GM23248 (cell line): ENCODE measurements at regions not wholly inside any gene's neighbourhood (a gene's known extent, or its start where the extent isn't known, plus 50 kb on each side); places are given as distances from the start of the nearest gene placed in this dataset.

ENCODE experiments used
- DNase-seq: peaks from one replicate; pipeline ENCODE4 v3.0.0-alpha.2; 2015
- H2AFZ ChIP-seq: fragments of 200-600 bp; sonication (generic); 2 replicates; pipeline ENCODE4 v1.6.1; 2016; ENCODE audit warnings: antibody characterized with exemption
- H3F3A ChIP-seq: fragments of 200-600 bp; sonication (generic); 2 replicates; pipeline ENCODE4 v1.6.1; 2016; ENCODE audit warnings: mild to moderate bottlenecking, antibody characterized with exemption, mixed run types; ENCODE audit not compliant: insufficient read depth
- H3K27ac ChIP-seq: fragments of 200-600 bp; sonication (generic); 2 replicates; pipeline ENCODE4 v1.5.1; 2016; ENCODE audit warnings: mild to moderate bottlenecking
- H3K27me3 ChIP-seq: fragments of 200-600 bp; sonication (generic); replicated peaks from 2 replicates; pipeline ENCODE4 v1.6.1; 2016; ENCODE audit warnings: mild to moderate bottlenecking; ENCODE audit not compliant: insufficient read depth
- H3K36me3 ChIP-seq: fragments of 200-600 bp; sonication (generic); 2 replicates; pipeline ENCODE4 v1.6.1; 2016; ENCODE audit warnings: low read depth, mild to moderate bottlenecking
- H3K4me1 ChIP-seq: fragments of 200-600 bp; sonication (generic); 2 replicates; pipeline ENCODE4 v1.6.1; 2016; ENCODE audit warnings: mild to moderate bottlenecking; ENCODE audit not compliant: insufficient read depth
- H3K4me2 ChIP-seq: fragments of 200-600 bp; sonication (generic); one replicate; pipeline ENCODE4 v1.6.1; 2016; ENCODE audit warnings: mild to moderate bottlenecking; ENCODE audit not compliant: unreplicated experiment
- H3K4me3 ChIP-seq: fragments of 200-600 bp; sonication (generic); 2 replicates; pipeline ENCODE4 v1.5.1; 2016; ENCODE audit warnings: mild to moderate bottlenecking
- H3K79me2 ChIP-seq: fragments of 200-600 bp; sonication (generic); 2 replicates; pipeline ENCODE4 v1.6.1; 2016; ENCODE audit warnings: mild to moderate bottlenecking; ENCODE audit not compliant: insufficient read depth
- H3K9ac ChIP-seq: fragments of 200-600 bp; sonication (generic); 2 replicates; pipeline ENCODE4 v1.6.1; 2016; ENCODE audit warnings: mild to moderate bottlenecking
- H3K9me2 ChIP-seq: fragments of 200-600 bp; sonication (generic); 2 replicates; pipeline ENCODE4 v1.6.1; 2016; ENCODE audit warnings: mixed run types, mild to moderate bottlenecking, moderate library complexity; ENCODE audit not compliant: insufficient read depth
- H3K9me3 ChIP-seq: fragments of 200-600 bp; sonication (generic); one replicate; pipeline ENCODE4 v1.6.1; 2017; ENCODE audit warnings: low read depth
- H4K20me1 ChIP-seq: fragments of 200-600 bp; sonication (generic); 2 replicates; pipeline ENCODE4 v1.6.0; 2016; ENCODE audit not compliant: insufficient read depth
- EZH2 ChIP-seq: fragments of 200-600 bp; sonication (generic); IDR thresholded peaks from 2 replicates; pipeline ENCODE4 v1.6.1; 2018; ENCODE audit warnings: antibody characterized with exemption, mild to moderate bottlenecking; ENCODE audit not compliant: insufficient read depth, poor library complexity, severe bottlenecking
- EZH2phosphoT487 ChIP-seq: fragments of 200-600 bp; sonication (generic); IDR thresholded peaks from 2 replicates; pipeline ENCODE4 v1.6.1; 2018; ENCODE audit warnings: antibody characterized with exemption, moderate library complexity, mild to moderate bottlenecking, low read depth; ENCODE audit not compliant: insufficient read depth
- WGBS, 2 experiments: methylation state at CpG; one replicate each; pipeline ENCODE4 v1.1.6; 2015 to 2017; ENCODE audit warnings: low lambda C conversion rate in 2 of 2, low coverage in 1 of 2; ENCODE audit errors: missing lambda C conversion rate in 2 of 2; 5-methylcytosine and 5-hydroxymethylcytosine counted together
- in situ Hi-C: fragments of 300-500 bp; cut with MboI; formaldehyde crosslinking; loops from 2 replicates; pipeline ENCODE4 v1.15.0; 2020

- H3K36me3 ChIP-seq: no peaks in the 10 kb centered on the region
- no peaks in the 10 kb centered on the region for H3K9me3 ChIP-seq
- WGBS, 2 experiments: 0 to 5% methylated on average over 1 of the region's 1 CpG
- no peak overlapping the region for H3K4me2 ChIP-seq
- no peaks in the 10 kb centered on the region for H4K20me1 ChIP-seq
- no peaks in the 10 kb centered on the region for H3K27me3 ChIP-seq
- no peaks in the 10 kb centered on the region for H3K9me2 ChIP-seq
- H3K4me3 ChIP-seq: no peak overlapping the region
- in situ Hi-C loops: no loop called here
- DNase-seq: no peak
- H3K79me2 ChIP-seq: no peaks in the 10 kb centered on the region
- H3K4me1 ChIP-seq: no peaks in the 10 kb centered on the region
- H3K27ac ChIP-seq: no peak overlapping the region
- H2AFZ ChIP-seq: no peak overlapping the region
- H3K9ac ChIP-seq: no peak overlapping the region
- no peaks in the 10 kb centered on the region for H3F3A ChIP-seq
- TF ChIP-seq EZH2phosphoT487 (no peak), EZH2 (no peak)
These were observed 1034.0 kb downstream of the DTWD2 start for GRCh38 chr5:117954331-117954730.

- WGBS, 2 experiments: 63 to 69% methylated on average over 13 of the region's 13 CpGs
- in situ Hi-C loops: no loop called here
- H3K9ac ChIP-seq: no peak overlapping the region
- H3K4me1 ChIP-seq: no peaks in the 10 kb centered on the region
- TF ChIP-seq EZH2phosphoT487 (no peak), EZH2 (no peak)
- DNase-seq: no peak
- H3K4me3 ChIP-seq: no peak overlapping the region
- H3K4me2 ChIP-seq: no peak overlapping the region
- H3K36me3 ChIP-seq: no peaks in the 10 kb centered on the region
- H3K9me3 ChIP-seq: no peaks in the 10 kb centered on the region
- no peak overlapping the region for H3K27ac ChIP-seq
- H4K20me1 ChIP-seq: no peaks in the 10 kb centered on the region
- H3K27me3 ChIP-seq: no peaks in the 10 kb centered on the region
- H3F3A ChIP-seq: no peaks in the 10 kb centered on the region
- H3K9me2 ChIP-seq: no peaks in the 10 kb centered on the region
- no peaks in the 10 kb centered on the region for H3K79me2 ChIP-seq
- no peak overlapping the region for H2AFZ ChIP-seq
These were observed 1035.1 kb downstream of the DTWD2 start for GRCh38 chr5:117953272-117953671.

- H3K79me2 ChIP-seq: no peaks in the 10 kb centered on the region
- H4K20me1 ChIP-seq: no peaks in the 10 kb centered on the region
- H3K4me1 ChIP-seq: no peaks in the 10 kb centered on the region
- no peak for TF ChIP-seq EZH2phosphoT487
- no peak for TF ChIP-seq EZH2
- no peak overlapping the region for H3K4me2 ChIP-seq
- no peak for DNase-seq
- no peaks in the 10 kb centered on the region for H3K36me3 ChIP-seq
- 63 to 65% methylated on average over 2 of the region's 2 CpGs for WGBS, 2 experiments
- H3K4me3 ChIP-seq: no peak overlapping the region
- H3K27ac ChIP-seq: no peak overlapping the region
- no peak overlapping the region for H2AFZ ChIP-seq
- H3K9me2 ChIP-seq: no peaks in the 10 kb centered on the region
- no peaks in the 10 kb centered on the region for H3F3A ChIP-seq
- in situ Hi-C loops: no loop called here
- no peak overlapping the region for H3K9ac ChIP-seq
- H3K27me3 ChIP-seq: no peaks in the 10 kb centered on the region
- H3K9me3 ChIP-seq: no peaks in the 10 kb centered on the region
These were observed 1040.5 kb downstream of the DTWD2 start for GRCh38 chr5:117947836-117948235.

GRCh38 chr5:117947121-117947520, 1041.2 kb downstream of the DTWD2 start:
- Histone ChIP-seq H3K4me2 (no peak overlapping the region), H2AFZ (no peak overlapping the region), H3K27me3 (no peaks in the 10 kb centered on the region), H3K9me2 (no peaks in the 10 kb centered on the region), H4K20me1 (no peaks in the 10 kb centered on the region), H3K9me3 (no peaks in the 10 kb centered on the region), H3K27ac (no peak overlapping the region), H3K9ac (no peak overlapping the region), H3K4me3 (no peak overlapping the region), H3K79me2 (no peaks in the 10 kb centered on the region), H3F3A (no peaks in the 10 kb centered on the region), H3K4me1 (no peaks in the 10 kb centered on the region), H3K36me3 (no peaks in the 10 kb centered on the region)
- no peak for DNase-seq
- in situ Hi-C loops: no loop called here
- WGBS, 2 experiments: 28 to 32% methylated on average over 2 of the region's 2 CpGs
- no peak for TF ChIP-seq EZH2
- no peak for TF ChIP-seq EZH2phosphoT487

- H3K79me2 ChIP-seq: no peaks in the 10 kb centered on the region
These were observed 1043.1 kb downstream of the DTWD2 start for GRCh38 chr5:117945258-117945657.

More at GRCh38 chr5:117945258-117945657, 1043.1 kb downstream of the DTWD2 start:
- TF ChIP-seq EZH2phosphoT487 (no peak), EZH2 (no peak)
- Histone ChIP-seq H3K36me3 (no peaks in the 10 kb centered on the region), H3K4me3 (no peak overlapping the region), H3K9me3 (no peaks in the 10 kb centered on the region), H3K27ac (no peak overlapping the region), H3F3A (no peaks in the 10 kb centered on the region), H4K20me1 (no peaks in the 10 kb centered on the region), H3K9ac (no peak overlapping the region), H3K4me2 (no peak overlapping the region), H3K9me2 (no peaks in the 10 kb centered on the region), H2AFZ (no peak overlapping the region), H3K27me3 (no peaks in the 10 kb centered on the region), H3K4me1 (no peaks in the 10 kb centered on the region)
- in situ Hi-C loops: no loop called here
- no peak for DNase-seq
- WGBS, 2 experiments: 12 to 31% methylated on average over 2 of the region's 2 CpGs
